ENCODE measurements at regions not wholly inside any gene's neighbourhood (a gene's known extent, or its start where the extent isn't known, plus 50 kb on each side); places are given as distances from the start of the nearest gene placed in this dataset.
"Not testable (repeated sequence)": the region's sequence is repeated elsewhere in the genome, so short reads cannot be mapped to it uniquely, and the experiment has no call there.

DNA sequence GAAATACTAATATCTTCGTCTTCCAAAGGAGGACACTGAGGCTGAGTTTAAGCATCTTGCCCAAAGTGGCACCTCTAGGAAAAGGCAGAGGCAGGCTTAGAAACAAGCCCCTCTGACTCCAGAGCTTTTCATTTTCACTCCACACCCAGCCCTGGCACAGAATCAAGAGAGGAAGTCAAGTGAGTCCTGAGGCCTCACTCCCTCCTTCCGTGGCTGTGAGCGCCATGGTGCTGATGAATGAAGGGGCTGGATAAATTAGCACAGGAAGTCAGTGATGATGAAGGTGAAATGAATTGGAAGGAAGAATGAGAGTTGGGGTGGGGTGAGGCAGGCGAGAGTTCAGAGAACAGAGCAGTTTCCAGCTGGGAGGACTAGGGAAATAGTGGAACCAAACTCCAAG, 179.3 kb downstream of the TMEM132E start:
- intact Hi-C loops (cut with DNase I): no loop called here

DNA sequence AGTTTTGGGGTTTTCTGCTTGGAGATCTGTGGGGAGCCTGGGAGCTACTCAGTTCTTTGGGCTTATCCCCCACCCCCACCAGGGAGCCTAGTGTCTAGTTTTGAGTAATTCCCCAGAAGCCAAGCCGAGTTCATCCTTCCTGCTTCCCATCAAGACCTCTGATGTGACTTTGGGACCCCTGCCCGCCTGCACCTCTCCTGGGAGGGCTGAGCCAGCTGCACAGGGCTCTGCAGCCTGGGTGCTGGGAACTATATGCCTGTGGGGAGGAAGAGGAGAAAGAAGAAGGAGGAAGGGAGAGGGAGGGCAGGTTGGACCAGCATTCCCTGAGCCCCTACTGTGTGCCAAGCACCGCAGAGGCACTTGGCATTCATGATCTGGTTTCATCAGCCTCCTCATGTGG, 178.9 kb downstream of the TMEM132E start:
- no peak for DNase-seq (ENCODE audit: low spot score)
- intact Hi-C loops (cut with DNase I): no loop called here

More for the DNA sequence above, 179.3 kb downstream of the TMEM132E start:
- DNase-seq (ENCODE audit: low spot score): no peak

DNA sequence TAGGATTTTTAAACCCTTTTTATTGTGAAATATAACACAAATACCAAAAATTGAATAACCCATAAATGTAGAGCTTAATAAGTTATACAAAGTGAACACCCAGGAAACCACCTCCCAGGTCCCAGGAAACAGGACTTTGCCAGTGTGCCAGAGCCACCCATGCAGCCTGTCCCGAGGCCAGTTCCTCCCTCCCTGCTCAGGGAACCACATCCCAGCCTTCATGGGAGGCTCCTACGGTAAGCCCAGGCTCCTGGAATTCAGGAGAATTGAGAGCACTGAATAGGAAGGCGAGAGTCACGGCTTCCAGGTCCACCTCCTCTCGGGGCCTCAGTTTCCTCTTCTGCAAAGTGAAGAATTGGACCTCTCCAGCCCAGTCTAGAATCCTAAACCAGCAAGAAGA, 178.2 kb downstream of the TMEM132E start:
- intact Hi-C loops (cut with DNase I): no loop called here
- no peak for DNase-seq (ENCODE audit: low spot score)

DNA sequence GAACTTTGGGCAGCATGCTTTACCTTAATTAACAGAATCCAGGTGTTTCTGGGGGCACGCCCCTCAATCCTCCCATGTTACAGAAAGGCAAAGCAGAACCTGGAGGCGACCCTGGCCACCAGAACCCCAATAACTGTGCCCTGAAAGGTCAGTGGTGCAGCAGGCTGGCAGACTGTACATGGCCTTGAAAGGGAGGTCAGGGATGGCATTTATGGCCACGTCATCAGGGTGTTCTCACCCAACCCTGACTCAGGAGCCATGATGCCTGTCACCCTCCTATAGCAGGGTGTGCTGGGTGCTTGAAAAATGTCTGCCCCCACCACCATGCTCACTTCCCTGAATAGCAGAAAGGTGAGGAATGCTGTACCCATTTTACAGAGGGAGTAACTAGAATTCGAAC, 177.7 kb downstream of the TMEM132E start:
- intact Hi-C loops (cut with DNase I): no loop called here
- no peak for DNase-seq (ENCODE audit: low spot score)

DNA sequence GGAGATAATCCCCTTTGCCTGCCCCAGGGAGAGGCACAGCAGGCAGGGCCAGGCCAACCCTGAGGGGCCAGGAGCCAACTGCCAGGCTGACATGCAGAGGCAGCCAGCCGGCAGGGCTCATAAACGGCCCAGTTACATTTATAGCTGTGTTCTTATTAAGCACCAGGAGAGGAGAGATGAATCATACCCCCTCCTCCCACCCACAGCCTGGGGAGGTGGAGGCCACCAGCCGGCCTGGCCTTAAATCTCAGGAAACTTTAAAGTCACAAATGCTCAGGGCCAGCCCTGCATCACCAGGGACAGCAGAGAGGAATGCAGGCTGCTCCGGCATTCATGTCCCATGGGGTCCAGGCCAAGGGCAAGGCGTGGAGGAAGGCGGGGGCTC, 177.2 kb downstream of the TMEM132E start:
- intact Hi-C loops (cut with DNase I): no loop called here
- no peak for DNase-seq (ENCODE audit: low spot score)

DNA sequence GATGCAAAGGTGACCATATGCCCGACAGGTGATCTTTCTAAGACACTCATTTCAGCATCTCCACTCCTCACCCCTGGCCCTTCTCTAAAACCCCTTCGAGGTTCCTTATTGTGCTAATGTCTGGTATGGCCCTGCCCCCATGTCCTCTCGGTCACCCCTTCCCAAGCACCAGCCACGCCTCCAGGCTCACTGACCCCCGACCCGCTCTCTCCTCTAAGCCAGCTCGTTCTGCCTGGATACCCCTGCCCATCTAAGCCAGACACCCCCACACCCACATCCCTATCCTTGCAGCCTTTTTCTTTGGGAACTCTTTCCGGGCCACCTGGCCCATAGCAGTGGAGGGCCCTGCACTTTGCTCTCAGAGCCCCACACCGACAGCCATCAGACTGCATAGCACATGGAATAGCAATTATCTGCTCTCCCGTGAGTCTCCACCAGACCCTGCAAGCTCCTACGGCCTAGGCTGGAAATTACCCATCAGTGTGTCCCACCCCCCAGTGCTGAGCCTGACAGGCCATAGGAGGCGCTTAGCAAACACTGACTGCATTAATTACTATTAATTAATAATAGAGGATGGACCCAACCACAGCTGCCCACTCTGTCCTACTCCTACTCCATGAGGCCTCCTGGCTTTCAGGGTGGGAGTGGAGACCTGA, 176.7 kb downstream of the TMEM132E start:
- intact Hi-C loops (cut with DNase I): no loop called here
- DNase-seq (ENCODE audit: low spot score): no peak

DNA sequence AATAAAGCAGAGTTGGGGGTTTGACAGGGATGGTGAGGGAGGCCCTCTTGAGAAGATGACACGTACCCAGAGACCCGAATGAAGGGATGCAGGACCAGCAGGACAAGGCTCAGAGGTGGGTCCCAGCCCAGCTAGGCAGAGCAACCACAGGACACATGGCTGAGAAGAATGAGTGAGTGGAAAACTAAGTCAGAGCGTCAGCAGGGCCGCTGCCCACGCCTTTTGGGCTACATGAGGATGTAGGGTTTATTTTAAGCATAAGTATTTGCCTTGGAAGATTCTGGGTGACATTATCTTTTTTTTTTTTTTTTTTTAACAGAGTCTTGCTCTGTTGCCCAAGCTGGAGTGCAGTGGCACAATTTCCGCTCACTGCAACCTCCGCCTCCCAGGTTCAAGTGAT, 176.0 kb downstream of the TMEM132E start:
- DNase-seq (ENCODE audit: low spot score): no peak
- intact Hi-C loops (cut with DNase I): no loop called here

DNA sequence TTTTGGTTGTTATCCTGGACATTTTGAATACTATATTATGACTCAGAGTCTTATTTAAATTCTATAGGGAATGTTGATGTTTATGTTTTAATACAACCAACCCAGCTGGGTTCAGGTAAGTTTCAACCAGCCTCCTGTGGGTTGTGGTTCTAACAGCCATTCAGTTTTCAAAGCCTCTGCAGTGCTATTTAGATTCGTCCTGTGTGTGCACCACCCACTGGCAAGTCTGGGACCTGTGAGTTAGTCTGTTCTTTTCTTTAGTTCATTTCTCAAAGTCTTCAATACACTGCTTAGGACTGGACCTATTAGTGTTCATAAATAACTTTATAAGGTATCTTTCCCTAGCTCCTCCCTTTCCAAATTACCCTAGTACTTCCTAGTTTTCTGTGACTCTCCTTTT, 170.6 kb downstream of the TMEM132E start:
- DNase-seq (ENCODE audit: low spot score): no peak
- intact Hi-C loops (cut with DNase I): no loop called here

DNA sequence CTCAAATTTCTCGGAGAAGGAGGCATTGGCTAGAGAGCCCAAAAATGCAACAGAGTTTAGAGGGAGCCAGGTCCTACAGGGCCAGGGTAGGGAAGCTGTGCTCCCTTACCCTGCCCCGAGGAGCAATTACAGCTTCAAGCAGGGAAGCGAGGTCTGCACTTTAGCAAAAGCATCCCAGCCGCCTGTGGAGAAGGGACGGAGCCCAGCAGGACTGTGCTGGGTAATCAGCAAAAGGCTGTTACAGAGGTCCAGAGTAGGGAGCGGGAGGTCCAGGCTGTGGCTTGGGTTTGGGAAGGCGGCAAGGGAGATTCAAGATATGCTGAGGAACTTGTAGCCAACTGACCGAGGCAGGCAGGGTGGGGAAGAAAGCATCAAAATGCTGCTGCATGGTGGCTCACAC, 162.6 kb downstream of the TMEM132E start:
- intact Hi-C loops (cut with DNase I): no loop called here
- no peak for DNase-seq (ENCODE audit: low spot score)

DNA sequence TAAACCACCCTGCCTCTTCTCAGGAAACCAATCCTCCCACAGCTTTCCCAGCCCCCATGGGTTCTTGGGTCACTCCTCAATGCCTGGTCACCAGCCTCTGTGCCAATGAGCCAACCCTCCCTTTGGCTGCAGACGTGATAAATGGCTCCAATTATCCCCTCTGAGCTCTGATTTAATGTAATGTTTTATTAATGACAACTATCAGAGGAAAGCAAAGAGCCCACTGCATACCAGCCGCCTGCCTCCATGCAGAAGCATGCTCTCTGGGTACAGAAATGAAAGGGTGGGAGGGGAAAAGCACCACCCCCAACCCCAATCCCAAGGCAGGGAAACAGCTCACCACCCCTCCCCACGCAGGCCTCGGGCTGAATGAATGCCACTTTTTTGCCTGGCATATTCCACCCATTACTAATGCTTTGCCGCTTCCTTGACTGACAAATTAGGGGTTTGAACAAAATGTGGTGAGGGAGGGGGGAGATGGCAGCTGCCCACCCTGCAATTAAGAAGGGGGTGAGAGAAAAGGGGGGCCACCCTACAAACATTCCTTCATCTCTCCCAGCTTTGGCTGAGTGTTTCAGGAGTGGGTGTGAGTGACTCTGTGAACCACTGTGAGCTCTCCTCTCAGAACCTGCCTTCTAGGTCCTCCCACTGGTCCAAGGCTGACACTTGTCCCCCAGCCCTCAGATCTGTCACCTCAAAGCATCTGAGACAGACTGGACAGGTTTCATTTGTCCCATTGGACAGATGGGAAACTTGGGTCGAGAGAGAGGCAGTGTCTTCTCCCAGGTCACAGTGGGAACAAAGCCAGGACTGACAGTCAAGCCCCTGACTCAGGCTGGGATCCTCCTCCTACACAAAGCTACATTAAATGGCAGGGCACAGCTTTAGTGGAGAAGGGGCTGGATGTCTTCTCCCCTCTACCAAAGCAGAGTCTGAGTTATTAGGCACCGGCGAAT, 161.5 kb downstream of the TMEM132E start:
- no peak for DNase-seq (ENCODE audit: low spot score)
- intact Hi-C loops (cut with DNase I): no loop called here

DNA sequence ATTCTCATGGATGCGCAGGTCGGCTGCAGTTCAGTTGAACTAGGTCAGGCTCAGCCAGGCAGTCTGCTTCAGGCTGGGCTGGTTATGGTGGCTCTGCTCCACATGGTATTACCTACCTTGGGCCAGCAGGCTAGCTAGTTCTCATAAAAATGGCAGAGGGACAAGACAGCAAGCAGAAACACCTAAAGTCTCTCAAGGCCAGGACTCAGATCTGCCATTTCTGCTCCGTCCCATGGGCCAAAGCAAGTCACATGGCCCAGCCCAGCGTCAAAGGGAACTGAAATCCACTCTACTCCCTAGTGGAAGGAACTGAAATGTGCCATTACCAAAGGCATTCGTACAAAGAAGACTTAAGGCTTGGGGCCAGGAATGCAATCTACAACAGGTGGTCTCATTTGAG, 160.0 kb downstream of the TMEM132E start:
- DNase-seq (ENCODE audit: low spot score): no peak
- intact Hi-C loops (cut with DNase I): no loop called here

DNA sequence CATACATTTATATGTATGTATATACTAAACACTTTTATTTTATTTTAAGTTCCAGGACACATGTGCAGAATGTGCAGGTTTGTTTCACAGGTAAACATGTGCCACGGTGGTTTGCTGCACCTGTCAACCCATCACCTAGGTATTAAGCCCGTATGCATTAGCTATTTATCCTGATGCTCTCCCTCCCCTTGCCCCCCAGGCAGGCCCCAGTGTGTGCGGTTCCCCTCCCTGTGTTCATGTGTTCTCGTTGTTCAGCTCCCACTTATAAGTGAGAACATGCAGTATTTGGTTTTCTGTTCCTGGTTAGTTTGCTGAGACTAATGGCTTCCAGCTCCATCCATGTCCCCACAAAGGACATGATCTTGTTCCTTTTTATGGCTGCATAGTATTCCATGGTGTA, 158.3 kb downstream of the TMEM132E start:
- DNase-seq (ENCODE audit: low spot score): peak; percentile 2
- intact Hi-C loops (cut with DNase I): not testable (repeated sequence)

DNA sequence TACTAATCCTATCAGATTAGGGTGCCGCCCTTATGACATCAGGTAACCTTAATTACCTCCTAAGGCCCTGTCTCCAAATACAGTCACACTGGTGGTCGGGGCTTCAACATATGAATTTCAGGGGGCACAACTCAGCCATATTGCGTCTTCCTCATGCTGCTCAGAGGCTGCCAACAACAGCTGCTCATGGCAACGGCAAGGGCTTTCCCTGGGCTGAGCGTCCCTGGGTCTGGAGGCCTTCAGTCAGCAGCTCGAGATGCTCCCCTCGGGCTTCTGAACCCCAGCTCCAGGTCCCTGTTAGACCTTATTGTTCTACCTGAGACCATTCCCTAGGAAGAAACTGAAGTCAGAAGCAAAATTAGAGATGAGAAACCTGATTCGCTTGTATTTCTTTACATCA, 157.2 kb downstream of the TMEM132E start:
- intact Hi-C loops (cut with DNase I): no loop called here
- DNase-seq (ENCODE audit: low spot score): peak; percentile 10

DNA sequence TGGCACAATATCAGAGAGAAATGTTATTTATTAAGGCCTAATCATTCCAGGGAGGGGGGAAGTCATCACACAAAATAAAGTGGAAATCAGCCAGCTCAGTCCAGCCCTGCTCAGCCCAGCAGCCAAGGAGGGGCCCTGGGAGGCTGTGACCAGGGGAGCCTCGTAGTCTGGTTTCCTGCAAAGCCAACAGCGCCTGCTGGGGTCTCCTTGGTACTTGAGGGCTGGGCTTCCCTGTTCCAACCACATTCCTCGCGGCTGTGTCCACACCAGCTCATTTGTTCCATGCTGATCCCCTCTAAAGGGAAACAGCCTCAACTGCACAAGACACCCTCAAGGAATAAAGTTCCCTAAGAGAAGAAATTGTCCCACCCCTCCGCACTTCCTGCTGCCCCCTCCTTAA, 154.0 kb downstream of the TMEM132E start:
- DNase-seq (ENCODE audit: low spot score): no peak
- intact Hi-C loops (cut with DNase I): no loop called here

DNA sequence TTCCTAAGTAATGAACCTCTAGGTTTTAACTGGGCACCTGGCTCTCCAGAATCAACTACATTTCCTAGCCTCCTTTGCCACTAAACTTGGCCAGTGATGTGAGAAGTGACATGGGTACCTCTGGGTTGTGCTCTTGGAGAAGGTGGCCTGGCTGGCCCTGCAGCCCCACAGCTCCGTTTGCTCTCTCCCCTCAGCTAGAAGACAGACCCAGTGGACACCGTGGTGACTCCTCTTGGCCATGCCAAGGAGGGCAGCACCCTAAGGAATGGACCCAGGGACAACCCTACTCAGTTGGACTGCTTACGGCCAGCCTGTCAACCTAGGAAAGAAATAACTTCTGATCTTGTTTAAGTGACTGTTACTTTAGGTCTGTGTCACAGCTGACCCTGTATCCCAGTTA, 151.4 kb downstream of the TMEM132E start:
- intact Hi-C loops (cut with DNase I): no loop called here
- DNase-seq (ENCODE audit: low spot score): no peak

DNA sequence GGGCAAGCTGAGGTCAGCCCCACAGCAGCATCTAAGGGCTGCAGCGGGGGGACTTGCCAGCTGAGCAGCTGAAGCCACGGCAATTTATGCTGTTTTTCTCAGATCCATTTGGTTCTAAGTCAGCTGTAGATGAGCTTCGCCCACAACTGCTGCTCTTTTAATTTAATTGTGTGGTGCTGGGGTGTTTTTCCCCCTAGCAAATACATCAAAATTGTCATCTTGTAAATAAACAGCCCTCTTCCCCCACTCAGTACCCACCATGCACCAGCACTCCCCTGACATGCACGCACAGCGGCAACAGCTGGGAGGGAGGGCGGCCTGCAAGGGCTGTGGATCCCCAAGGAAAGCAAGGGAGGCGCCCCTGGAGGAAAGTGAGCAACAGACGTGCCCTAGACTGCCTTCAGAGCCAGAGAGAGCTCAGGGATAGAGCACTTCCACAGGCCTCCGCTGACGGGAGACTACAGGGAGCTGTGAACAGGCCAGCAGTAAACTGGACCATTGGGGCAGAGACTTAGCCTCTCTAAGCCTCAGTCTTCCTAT, 149.5 kb downstream of the TMEM132E start:
- no peak for DNase-seq (ENCODE audit: low spot score)
- intact Hi-C loops (cut with DNase I): loop anchor here in 1 of 2 donors (10.0 kb wide), 1 partner anchor 156 kb away; no protein-coding TSS in a partner anchor

DNA sequence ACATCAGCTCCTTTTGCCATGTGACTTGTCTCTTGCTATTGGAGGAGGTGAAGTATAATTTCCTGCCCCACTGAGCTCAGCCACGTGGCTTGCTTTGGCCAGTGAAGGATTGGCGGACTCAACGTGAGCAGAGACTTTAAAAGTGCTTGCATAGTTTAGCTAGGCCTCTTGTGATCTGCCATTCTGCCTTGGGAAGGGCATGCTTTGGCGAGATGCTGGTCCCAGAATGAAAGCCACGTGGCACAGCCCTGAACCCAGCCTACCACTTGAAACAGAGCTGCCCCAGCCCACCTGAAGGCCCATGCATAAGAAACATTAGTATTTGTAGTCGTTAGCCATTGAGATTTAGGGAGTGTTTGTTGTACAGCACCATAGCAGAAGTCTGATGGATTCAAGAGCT, 148.2 kb downstream of the TMEM132E start:
- intact Hi-C loops (cut with DNase I): loop anchor here in 1 of 2 donors (10.0 kb wide), 1 partner anchor 157 kb away; no protein-coding TSS in a partner anchor

DNA sequence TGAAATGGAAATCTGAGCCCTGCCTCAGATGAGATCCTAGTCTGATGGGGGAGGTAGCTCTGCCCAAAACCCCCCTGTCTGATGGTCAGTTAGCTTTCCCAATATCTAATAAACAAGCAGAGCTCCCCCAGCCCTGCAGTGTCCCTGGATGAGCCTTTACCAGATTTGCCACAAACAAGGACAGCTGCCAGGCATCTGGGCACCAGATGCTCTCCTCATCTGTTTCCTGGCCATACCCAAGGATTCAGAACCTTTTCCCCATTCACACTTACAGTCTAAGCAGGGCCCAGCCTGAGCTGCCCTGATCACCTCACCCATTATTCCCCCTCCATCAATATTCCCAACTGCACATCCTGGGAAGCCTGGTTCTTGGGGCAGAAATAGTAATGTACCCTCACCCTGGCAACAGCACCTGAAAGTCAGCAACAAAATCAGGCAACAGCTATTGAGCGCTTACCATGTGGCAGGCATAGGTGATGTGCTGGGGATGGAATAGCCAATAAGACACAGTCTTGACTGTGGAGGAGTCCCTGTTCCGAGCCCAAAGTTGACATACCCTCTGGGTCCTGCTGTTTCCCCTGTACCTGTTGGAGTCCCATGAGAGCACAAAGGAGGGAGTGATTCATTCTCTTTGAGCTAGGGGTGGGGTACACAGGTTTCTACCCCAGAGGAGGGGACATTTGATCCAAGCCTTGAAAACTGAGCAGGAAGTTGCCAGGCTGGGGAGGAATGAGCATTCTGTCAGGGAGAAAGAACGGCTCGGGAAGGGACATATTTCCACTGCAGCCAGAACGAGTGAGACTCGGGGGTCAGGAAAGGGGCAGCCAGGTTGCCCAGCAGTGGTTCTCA, 147.4 kb downstream of the TMEM132E start:
- intact Hi-C loops (cut with DNase I): loop anchor here in 1 of 2 donors (10.0 kb wide), 1 partner anchor 158 kb away; no protein-coding TSS in a partner anchor
- DNase-seq (ENCODE audit: low spot score): no peak

More for the DNA sequence above, 148.2 kb downstream of the TMEM132E start:
- DNase-seq (ENCODE audit: low spot score): no peak

DNA sequence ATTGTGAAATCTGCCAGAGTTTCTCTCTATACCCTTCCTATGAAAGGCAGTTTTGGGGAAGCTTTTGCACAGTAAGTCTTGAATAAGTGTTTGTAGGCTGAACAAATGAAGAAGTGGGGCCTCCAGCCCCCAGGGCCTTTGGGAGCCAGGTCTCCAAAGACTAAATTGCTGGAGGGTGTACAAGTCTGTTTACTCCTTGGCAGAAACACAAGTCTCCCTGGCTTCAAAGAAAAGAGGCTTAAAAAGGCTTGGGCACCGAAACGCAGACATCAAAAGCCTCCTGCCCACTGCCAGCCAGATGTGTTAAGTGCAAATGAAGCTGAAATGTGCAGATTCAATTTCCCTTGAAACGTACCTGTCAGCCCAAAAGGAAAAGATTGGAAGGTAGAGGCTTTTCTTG, 146.3 kb downstream of the TMEM132E start:
- intact Hi-C loops (cut with DNase I): loop anchor here in 1 of 2 donors (10.0 kb wide), 1 partner anchor 159 kb away; no protein-coding TSS in a partner anchor
- no peak for DNase-seq (ENCODE audit: low spot score)

Measured in posterior vena cava (tissue), 2 donors.